GM12874 (cell line): ENCODE measurements at regions not wholly inside any gene's neighbourhood (a gene's known extent, or its start where the extent isn't known, plus 50 kb on each side); places are given as distances from the start of the nearest gene placed in this dataset.

Source experiments
- CTCF ChIP-seq: IDR thresholded peaks from 2 replicates; pipeline ENCODE4 v1.5.1; 2011; ENCODE audit warnings: low read depth, mild to moderate bottlenecking, control low read depth, low read length, moderate library complexity; ENCODE audit not compliant: insufficient read depth

DNA sequence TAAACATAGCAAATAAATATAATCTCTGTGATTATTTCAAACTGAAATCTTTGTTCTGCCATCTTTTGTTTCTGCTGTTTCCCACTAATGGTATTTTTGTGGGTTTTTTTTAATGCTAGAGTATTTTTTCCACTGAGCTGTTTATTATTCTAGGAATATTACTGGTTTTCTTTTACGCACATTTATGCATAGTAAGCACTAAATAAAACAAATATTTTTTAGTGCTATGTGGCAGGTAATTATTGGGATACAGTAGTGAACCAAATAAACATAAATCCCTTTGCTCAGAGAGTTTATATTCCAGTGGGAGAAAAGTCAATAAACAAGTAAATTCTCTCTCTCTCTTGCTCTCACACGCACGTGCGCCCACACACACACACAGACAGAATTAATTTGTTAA is 397.4 kb downstream of the PRDM5 start:
- no peak for TF ChIP-seq CTCF

GRCh38 chr4:120524237-120524636 is 398.3 kb downstream of the PRDM5 start:
- no peak for TF ChIP-seq CTCF

GRCh38 chr4:120520761-120521160 is 401.8 kb downstream of the PRDM5 start:
- no peak for TF ChIP-seq CTCF

DNA sequence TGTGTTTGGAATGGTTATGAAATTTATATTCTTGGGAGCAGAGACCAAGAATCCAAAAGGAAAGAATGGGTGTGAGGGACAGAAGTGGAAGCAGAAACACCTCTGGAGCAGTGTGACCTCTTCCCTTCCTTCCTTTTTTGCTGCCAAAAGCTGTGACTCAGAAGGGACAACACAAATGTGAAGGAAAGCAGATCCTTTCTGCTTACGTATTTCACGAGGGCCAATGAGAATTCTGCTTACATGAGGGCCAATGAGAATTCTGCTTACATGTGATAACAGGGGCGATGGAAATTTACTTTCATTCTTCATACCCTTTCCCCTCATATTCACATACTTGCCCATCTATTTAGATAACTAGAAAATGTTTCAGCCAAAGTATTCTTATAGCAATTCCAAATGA is 404.6 kb downstream of the PRDM5 start:
- no peak for TF ChIP-seq CTCF

DNA sequence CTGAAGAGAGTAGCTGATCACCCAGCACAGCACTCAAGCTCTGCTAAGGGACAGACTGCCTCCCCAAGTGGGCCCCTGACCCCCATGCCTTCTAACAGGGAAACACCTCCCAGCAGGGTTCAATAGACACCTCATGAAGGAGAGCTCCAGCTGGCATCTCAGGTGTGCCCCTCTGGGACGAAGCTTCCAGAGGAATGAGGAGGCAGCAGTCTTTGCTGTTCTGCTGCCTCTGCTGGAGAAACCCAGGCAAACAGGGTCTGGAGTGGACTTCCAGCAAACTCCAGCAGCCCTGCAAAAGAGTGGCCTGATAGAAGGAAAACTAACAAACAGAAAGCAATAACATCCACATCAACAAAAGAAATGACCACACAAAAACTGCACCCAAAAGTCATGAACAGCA is 412.8 kb downstream of the PRDM5 start:
- no peak for TF ChIP-seq CTCF

- TF ChIP-seq CTCF, result no peak
These were observed 413.3 kb downstream of the PRDM5 start for GRCh38 chr4:120509222-120509621.

- no peak for TF ChIP-seq CTCF
These were observed 414.5 kb downstream of the PRDM5 start for GRCh38 chr4:120508036-120508435.

GRCh38 chr4:120506536-120506935 is 416.0 kb downstream of the PRDM5 start:
- TF ChIP-seq CTCF, result no peak
